Left renal cortex interstitium (tissue), 4 donors: ENCODE measurements at regions not wholly inside any gene's neighbourhood (a gene's known extent, or its start where the extent isn't known, plus 50 kb on each side); places are given as distances from the start of the nearest gene placed in this dataset.

ENCODE experiments used
- DNase-seq, 4 donors: peaks; one replicate each; pipeline ENCODE4 v3.0.0-alpha.2; 2013; ENCODE audit warnings: low read depth in 4 of 4, low spot score in 2 of 4, missing footprints in 1 of 4

DNA sequence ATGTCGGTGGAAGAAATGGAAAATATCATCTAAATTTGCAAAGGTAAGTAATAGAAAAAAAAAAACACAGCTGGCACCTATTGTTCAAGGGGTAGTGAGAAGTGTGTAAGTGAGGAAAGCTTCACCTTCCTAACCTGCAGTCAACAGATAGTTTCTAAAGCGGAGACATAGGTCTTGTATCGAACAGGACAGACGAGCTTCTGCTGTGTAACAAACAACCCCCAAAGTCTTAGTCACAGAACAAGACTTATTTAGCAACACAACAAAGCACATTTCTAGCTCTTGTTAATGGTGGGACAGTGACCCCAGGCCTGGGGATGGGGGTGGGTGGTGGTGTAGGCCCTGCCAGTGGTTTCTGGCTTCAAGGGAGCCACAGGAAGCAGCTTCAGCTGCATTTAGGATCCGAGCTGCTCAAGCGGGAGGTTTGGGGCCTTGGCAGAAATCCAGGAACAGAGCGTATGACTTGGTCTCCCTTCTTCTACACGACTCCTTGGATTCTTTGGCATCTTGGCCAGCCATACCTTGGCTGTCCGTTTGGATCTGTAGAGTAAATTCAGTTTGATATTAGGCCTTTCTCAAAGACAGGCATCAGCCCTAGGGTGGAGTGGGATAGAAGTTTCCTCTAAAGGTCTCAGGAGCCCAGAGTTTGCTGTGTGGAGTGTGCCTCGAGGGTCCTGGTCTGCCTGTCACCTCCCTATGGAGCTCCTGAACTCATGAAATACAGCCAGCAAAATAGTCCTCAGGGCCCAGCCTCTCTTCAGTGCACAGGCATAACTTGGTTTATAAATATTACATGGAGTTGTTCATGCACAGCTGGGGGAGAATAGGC lies 56.9 kb upstream of the SHH start:
- no peak for DNase-seq

DNA sequence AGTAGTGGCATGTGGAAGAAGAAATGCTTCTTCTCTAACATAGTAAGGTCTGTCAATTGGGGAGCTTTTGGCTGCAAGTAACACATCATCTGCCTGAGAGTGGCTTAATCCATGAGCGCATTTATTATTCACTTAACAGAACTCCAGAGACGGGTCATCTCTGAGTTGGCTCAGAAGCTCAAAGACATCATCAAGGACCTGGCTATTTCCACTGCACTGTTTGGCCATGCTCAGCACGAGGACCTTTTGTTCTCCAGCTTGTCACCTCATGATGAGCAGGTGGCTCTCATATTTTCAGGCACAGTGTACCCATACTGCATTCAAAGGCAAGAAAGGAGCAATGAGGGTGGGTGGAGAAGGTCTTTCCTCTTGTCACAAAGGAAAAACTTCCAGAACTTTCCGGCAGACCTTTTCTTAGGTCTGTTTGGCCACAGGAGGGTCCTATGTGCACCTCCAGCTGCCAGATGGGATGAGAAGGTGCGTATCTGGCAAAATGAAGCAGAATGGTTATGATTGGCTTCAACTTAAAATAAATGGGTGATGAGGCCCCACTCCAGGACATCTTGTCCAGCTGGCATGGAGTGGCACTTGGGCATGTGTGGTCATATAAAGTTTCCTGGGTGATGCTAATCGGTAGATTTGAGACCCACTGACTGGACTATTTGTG lies 55.6 kb upstream of the SHH start:
- DNase-seq: no peak

DNA sequence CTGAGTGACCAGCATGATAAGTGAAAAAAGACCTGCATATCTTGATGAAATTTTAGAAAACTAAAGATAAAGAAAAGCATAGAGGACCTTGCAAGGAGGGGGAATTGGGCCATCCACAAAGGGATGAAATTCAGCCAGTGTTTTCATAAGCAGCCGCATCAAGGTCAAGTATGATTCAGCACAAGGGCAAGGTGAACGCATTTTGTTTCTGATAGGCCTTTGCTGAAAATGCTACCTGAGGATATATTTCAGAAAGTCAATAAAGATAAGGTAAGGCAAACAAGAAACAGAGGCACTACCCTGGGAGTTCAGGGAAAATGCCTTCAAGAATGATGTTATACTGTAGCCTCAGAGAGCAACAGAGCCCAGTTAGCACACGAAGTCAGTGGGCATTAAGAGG lies 55.0 kb upstream of the SHH start:
- DNase-seq: no peak

DNA sequence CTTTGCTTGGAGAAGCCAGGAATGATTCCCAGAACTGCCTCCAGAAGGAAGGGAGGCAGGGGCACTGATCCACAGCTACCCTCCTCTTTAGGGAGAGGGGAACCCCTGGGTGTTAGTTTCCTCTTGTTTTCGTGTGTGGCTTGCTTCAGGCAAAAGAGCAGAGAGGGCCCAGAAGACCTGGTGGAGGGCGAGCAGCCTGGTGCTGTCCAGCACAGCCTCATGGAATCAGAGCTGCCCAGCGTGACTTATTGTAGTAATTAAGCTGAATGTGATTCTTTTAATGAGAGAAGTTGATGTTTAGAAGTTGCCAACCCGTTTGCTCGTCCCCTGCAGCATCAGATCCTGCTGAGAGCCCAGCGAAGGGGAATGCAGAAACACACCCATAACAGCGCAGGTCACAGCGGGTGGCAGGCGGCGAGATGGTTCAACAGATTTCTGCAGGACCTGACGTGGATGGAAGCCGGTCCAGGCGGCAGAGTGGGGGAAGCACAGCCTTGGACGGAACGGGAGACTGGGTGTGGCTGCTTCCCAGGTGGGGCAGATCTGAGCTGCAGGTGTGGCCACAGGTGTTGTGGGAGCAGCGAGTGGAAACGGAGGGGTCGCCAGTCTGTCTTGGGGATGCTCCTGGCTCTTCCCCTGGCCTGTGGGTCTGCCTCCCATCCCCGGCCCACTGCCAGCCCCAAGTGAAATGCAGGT lies 53.7 kb upstream of the SHH start:
- DNase-seq: no peak

DNA sequence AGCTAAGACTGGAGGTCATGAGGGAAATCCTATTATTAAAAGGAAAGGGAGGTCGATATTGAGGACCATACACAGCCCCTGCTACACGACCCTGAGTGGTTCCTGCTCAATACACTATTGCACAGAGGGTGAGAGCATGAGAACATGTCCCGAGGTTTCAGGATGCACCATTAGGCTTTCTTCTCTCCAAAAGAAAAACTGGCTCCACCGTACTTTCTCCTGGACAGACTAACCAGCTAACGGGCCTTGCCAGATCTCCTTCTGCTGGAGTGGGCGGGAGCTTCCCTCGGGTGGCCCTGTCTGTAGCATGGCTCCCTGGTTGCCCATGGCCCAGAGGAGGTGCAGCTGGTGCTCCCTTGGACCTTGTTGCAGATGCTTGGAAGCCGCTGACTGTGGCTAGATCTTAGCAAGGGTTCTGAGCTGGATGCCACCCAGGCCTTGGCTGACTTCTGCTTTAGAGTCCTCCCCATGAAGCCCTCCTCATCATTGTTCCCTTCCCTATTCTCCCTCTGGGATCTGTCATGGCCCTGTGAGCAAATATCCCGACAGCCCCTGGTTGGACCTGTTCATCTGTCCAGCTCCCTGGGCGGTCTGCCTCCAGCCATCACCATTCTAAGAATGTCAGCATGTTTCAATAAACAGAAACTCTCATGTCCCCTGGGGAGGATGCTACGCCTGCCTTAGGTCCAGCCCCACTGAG lies 52.9 kb upstream of the SHH start:
- DNase-seq: no peak

DNA sequence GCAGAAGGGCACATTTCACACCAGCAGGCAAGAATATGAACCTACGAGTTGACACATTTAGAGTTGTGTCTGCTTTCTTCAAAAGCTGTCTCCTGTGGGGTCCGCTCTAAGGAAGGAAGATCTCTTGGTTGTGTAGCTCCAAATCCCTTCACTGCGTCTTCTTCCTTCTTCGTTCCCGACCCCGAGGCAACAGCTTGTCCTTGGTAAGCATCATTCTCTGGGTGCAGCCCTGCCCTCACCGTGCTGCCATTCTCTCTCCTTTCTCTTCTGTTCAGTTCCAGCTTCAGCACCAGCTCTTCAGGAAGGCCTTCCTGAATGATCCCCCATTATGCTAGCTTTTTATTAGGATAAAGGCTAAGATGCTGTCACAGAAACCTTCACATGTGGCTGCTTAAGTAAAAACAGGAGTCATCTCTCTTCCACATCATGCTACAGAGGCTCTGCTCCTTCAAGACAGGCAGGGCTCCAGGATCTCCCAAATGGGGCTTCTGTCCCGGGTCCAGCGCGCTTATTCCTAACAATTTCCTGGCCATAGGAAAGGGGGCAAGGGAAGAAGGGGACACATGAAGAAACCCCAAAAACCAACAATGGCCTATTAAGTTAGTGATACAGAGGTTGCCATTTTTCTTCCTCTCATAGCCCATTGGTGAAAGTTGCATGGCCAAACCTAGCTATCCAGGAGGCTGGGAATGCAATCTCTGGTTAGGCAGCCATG lies 52.2 kb upstream of the SHH start:
- no peak for DNase-seq

DNA sequence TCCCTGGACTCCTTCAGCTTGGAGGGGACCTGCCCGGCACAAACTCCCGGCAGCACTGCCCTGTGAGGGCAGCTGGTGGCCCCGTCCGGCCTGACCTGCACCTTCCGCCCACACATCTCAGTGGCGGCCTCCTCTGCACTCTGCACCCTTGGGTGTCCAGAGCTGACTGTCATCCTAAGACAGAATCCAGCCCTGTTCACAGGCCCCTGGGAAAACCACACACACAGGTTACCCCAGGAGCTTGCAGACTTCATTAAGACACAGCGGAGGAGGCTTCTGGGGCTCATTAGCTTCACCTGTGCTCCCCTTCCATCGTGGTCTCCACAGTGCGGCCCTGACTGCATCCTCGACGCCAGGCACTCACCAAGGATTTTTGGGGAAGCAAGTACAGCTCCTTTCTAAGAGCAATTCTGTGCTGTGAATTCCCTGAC lies 51.5 kb upstream of the SHH start:
- DNase-seq: no peak

DNA sequence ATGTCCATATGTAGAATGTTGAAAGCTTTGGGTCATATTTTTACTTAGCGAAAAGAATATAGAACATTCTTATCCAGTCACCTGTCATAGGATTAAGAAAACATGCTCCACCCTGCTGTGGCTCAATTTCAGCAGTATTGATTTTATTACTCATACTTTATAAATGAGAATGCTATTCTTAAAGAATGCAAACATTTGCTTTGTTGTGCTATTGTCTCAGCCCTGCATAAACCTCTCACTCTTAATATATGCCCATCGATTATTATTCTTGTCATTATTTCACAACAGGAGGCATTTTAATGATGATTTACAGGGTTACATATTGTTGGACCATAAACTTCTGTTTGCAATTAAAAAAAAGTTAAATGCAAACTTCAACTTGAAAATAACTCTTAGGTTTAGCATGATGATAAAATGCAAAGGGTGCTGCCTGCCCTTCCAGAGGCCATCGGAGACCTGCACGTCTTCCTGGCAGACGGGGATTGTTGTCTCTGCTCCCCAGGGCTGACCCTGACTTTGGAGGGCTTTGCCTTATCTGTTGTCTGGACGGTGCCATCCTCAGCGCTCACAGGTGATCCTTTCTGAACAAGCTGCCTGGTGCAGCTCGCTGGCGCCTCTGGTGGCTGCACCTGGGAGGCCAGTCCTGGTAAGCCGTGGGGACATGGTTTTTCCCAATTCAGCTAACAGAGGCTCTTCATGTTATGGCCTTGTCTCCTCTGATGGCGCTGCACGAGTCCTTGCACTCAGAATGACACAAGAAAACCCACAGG lies 50.0 kb upstream of the SHH start:
- no peak for DNase-seq
